Stimulated activated CD4-positive, alpha-beta T cell treated with anti-CD3 and anti-CD28 coated beads, TNF-alpha, amount 100 ng/mL, for 4 hours (primary cell): ENCODE measurements at regions not wholly inside any gene's neighbourhood (a gene's known extent, or its start where the extent isn't known, plus 50 kb on each side); places are given as distances from the start of the nearest gene placed in this dataset.

Experiments
- DNase-seq, 3 experiments: peaks; one replicate each; pipeline ENCODE4 v3.0.0-alpha.2; 2020; ENCODE audit warnings: low read depth in 3 of 3

DNA sequence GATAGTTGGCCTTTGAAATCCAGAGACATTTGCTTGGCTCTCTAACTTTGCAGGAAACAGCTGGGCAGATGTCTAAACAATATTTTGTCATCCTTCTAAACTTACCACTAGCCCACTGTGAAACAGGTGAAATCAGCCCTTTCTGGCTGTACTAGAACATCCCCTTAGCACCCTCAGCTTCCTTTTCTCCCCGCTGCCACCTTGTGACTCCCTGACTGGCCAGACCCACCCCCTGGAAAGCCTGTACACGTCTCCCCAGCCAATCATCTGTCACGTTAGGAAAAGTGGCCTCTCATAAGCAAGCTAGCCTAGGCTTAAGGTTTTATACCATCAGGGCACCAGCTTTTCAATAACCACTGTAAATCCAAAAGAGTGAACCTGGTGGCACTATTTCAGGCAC is 88.6 kb upstream of the E2F3 start:
- DNase-seq: no peak

DNA sequence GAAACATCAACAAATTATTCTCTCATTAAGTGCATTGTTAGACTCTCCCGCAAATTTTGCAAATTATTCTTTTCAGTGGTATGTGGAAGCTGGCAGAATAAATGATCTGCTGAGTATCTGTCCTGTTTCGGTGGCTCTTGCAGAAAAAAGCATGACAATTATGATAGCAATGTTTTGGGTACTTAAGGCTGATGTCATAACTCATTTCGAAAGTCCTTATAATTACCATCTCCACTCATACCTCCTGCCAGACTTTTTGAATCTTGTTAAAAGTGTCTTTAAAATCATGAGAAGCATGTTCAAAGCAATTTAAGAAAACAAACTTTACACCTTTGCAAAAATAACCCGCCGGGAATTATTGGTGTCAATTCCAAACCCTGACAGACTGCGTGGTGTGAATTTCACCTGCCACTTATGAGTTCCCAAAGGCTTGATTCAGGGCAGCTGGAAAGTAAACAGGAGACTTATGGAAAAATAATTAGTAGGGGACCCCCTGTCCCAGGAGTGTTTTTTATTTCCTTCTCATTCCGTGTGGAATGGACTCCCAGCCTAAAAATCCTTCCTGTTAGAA is 87.6 kb upstream of the E2F3 start:
- DNase-seq: no peak

DNA sequence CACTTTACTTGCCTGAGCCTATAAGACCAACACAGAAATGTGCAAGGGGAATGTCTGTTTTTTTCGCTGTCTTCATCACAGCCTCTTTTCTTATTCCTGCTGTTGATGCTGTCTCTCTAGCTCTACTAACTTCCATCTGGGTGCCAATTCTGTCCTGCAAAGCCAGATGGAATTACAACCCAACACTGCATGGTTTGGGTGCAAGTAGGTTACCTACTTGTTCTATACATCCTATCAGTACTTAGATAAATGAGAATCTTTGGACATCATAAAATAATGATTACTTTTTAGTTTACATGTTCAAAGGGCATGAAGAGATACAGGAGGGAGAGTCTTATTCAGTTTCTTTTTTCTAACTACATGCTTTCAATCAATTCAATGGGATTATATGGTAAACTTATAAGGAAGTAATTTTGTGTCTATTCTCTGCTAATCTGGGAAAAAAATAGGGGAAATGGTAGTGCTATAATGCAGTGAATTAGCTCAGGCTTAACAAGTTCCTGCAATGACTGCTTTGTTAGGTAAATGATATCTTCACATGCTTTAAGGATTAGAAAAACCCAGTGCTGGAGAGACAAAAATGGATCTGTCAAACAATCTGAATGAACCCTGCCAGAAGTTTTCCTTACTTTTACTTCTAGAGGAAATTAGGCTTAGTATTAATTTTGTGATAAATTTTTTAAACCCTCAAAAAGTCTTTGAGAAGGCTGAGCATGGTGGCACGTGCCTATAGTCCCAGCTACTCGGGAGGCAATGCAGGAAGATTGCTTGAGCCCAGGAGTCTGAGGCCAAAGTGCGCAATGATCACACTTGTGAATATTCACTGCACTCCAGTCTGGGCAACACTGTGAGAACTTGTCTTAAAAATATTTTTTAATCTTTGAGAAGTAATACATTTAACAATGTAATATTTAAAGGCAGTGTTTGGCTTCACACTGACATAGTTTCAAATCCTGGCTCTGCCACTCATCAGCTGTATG is 86.5 kb upstream of the E2F3 start:
- no peak for DNase-seq

DNA sequence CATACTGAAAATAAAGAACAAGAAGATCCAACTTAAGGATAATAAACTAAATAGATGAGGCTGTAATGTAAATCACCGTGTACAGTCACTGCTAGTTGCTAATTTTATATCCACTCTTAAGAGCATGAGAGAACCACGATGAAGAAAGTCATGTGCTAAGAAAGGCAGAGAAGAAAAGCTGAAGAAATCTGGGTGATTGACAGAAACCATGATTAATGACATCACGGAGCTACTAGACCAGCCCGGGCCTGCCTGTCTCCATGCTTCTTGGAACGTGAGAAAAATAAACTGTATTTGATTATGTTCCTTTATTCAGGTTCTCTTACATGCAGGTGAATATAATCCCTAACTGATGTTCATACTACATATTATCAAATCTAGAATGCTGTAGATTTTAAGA is 84.2 kb upstream of the E2F3 start:
- no peak for DNase-seq

DNA sequence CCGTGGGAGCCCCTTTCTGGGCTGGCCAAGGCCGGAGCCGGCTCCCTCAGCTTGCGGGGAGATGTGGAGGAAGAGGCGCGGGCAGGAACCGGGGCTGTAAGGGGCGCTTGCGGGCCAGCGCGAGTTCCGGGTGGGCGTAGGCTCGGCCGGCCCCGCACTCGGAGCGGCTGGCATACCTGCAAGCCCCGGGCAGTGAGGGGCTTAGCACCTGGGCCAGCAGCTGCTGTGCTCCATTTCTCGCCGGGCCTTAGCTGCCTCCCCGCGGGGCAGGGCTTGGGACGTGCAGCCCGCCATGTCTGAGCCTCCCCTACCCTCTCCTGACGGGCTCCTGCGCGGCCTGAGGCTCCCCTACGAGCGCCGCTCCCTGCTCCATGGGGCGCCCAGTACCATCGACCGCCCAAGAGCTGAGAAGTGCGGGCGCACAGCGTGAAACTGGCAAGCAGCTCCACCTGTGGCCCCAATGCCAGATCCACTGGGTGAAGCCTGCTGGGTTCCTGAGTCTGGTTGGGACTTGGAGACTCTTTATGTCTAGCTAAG is 82.8 kb upstream of the E2F3 start:
- no peak for DNase-seq

DNA sequence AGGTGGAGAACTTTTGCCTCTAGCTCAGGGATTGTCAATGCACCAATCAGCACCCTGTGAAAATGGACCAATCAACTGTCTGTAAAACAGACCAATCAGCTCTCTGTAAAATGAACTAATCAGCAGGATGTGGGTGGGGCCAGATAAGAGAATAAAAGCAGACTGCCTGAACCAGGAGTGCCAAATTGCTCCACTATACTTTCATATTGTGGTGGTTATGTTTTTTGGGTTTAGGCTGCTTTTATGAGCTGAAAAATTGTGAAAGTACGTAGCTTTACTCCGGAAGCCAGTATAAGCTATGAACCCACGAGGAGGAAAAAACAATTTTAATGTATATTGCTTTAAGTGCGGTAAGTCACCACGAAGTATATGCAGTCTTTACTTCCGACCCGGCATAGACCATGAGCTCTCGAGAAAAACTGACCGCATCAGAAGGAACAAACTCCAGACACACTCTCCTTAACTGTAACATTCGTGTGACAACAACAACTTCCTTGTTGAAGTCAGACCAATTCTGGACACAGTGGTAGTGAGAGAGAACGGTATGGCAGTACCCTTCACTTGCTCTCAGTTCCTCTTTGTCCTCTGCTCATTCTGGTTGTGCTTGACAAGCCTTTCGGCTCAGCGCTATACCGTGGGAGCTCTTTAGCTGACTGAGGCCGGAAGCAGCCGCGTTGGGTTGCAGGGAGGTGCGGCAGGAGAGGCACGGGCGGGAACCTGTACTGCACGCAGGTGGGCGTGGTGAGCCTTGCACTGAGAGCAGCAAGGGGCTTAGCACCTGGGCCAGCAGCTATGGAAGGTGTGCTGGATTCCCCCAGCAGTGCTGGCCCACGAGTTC is 81.9 kb upstream of the E2F3 start:
- peak; percentile 30 to 65 (median 63) for DNase-seq

DNA sequence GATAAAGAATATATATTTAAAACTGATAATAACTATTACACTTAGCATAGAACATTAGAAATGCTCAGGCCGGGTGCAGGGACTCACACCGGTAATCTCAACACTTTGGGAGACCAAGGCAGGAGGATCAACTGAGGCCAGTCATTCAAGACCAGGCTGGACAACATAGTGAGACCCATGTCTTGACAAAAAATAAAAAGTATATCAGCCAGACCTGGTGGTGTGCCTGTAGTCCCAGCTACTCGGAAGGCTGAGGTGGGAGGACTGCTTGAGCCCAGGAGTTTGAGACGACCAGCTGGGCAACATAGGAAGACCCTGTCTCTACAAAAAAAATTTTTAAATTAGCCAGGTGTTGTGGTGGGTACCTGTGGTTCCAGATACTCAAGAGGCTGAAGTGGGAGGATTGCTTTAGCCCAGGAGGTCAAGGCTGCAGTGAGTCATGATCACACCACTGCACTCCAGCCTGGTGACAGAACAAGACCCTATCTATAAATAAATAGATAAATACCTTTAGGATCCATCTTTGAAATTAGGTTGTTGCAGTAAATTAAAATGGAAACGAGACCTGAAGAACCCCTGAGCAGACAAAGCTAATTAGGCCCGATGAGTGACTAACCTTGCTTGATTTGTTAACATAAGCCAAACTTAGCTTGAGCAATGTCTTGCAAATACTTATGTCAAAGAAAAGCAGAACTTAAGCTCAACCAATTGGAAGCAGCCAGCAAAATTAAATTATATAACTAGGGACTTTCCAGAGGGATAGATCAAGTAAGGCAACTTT is 75.8 kb upstream of the E2F3 start:
- no peak for DNase-seq

DNA sequence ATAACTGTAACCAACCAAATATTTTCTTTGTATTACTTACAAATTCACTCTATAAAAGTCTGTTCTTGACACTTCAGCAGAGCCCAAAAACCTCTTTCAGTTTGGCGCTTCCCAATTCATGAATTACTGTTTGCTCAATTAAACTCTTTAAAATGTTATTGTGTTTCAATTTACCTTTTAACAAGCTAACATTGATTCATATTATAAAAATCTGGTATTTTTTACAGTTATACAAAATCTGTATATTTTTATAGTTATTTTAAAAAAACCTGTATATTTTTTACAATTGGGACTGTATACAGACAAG is 75.3 kb upstream of the E2F3 start:
- DNase-seq: no peak

DNA sequence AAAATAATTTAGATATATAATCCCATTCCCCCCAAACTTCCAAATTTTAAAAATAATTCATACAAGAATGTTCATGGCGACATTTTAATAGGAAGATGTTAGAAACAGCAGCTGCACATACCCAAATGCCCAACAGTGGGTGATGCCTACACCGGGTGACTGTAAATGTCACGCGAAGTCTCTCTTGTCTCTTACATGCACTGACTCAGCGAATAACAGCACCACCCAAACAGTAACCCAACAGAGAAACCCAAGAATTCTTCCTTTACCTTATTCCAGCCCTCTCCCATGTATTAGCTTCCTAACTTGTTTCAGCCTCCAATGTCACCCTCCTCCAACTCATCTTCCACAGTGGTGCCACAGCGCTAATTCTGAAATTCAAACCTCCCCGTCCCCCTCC is 74.5 kb upstream of the E2F3 start:
- no peak for DNase-seq

DNA sequence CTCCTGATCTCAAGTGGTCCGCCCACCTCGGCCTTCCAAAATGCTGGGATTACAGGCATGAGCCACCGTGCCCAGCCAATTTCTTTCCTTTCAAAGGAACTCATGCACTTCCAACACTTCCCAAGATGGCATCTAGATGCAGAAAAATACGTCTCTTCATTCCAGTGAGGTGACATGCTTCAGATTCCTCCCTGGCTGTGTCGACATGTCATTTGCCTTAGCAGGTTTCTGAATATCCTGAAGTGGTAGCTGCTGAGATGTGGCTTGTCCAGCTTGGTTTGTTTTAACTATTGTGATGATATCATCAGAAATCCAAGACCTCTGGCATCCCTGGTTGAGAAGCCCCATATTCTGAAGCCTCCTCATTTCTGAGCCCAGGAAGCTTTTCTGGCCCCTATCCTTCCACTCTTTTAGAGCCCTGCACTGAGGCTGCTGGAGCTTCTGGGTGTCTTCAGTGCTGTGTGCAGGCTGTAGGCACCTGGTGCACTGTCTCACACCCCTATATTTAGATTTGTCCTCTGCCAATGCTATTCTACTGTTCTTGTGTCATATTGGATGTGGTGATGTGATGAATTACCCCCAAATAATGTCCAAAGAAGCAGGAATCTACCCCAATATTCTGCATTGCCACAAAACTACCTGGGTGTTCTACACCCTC is 73.3 kb upstream of the E2F3 start:
- no peak for DNase-seq

DNA sequence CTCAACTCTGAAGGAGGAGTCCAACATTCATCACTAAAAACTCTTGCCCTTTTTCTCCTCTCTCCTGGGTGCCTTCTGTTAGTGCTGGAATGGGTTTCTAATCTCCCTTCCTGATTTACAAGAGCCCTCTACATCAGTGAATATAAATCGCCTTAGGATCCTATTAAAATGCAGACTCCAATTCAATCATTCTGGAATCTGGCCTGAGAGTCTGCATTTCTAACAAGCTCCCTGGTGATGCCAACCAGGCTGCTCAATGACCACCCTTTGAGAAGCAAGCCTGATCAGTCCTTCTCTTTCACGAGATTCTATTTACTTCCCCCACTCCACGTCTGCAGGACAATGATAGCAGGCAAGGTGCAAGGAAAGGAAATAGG is 72.8 kb upstream of the E2F3 start:
- DNase-seq: no peak

DNA sequence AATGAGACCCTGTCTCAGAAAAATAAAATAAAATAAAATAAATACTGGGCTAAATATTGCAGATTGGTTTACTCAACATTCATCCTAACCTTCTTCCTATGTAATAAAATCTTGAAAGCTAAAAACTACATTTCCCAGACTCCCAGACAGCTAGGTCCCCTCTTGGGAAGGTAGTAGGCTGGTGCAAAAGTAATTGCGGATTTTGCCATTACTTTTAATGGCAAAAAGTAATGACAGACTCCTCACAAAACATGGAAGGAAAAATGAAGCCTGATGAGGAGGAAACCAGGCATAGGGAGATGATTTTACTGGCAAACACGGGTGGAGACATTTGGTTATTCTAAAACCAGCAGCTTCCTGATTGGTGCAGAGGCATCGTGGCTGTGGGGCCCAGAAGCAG is 70.6 kb upstream of the E2F3 start:
- DNase-seq: no peak

DNA sequence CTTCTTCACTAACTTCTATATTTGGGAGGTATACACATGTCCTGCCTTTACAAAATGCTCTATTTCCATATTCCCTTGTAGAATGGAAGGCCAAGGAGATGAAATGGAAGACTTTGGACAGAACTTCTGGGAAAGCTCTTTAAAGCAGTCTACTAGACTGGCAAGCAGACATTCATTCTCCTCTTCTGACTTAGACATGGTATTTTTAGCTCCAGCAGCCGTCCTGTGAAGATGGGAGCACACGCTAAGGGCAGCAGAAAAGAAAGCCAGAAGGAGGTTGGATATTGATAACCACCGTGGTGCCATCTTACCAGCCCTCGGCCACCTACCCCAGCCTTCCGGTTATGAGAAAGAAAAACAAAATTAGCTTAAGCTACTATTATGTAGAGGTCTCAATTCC is 70.1 kb upstream of the E2F3 start:
- no peak for DNase-seq

DNA sequence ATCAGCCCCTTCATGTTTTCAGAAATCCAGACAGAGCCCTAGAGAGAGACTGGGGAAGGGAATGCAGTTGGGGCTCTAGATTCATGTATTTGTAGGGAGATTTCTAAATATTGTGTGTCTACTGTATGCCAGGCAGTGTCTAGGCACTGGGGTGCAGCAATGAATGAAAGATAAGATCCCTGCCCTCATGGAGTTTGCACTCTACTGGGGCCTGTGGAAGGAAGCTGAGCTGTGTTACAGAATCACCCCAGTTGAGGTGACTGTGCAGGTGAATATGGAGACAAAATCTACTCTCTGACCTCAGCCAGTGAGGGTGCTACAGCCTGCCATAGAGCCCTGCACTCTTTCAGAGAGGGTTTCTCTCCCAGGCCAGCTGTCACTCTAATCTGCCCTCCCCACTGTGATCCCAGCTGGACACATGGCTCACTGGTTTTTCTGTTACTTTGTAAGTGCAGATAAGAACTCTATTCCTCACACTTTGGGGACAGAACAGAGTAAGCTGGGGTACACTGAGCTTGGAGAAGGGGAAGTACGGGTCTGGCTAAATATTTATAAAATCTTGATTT is 69.2 kb upstream of the E2F3 start:
- no peak for DNase-seq

DNA sequence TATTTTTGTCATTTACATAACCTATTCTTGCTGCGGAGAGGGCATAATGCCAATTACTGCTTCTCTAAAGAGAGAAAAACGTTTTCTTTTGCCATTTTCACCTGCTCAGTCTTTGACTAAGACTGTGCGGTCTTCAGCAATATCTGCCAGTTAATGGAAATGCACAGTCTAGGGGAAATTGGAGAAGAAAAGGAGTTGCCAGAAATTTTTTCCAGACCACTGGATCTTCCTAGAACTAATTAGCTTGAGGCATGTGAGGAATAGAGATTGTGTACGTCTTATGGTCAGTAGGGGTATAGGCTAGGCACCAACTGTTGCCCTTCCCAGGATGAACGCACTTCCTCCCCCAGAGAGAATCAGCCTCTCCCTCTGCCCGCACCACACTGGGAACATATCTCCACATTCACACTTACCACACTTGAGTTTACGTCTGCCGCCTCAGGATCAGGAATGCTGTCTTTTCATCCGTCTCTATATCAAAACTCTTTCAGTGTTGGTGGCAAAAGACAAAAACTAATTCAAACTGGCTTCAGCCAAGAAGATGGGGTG is 67.9 kb upstream of the E2F3 start:
- no peak for DNase-seq

DNA sequence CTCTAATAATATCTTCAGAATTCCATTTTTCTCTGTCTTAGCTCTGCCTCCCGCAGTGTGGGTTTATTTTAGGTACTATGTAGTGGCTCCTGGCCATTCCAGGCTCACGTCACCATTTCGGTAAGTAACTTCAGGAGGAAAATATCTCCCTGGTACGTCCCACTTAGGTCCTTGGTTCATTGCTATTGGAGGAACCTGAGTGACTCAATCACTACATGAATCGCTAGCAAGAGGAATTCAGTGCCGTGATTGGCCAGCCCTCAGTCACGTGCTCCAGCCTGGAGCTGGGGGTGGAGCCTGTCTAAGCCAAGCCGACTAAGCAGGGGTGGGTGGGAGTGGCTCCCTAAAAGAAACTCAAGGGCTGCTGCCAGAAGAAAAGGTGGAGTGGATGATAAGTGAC is 67.3 kb upstream of the E2F3 start:
- DNase-seq: no peak

DNA sequence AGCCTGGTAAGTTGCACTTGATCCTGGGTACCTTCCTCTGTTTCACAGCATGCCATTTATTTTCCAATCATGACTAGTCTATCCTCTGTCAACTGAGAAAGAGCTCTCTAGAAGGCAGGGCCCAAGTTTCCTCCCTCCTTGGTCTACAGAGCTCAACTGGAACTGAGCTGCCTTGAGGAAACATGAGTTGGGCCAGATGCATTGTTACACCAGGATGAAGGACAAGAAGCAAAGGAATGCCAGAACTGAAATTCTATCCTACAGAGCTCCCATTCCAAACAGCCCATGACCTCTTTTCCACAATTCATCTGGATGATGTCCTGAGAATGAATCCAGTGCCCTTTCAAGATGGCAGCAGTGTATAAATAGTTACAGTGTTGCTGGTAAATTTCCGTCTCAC is 66.7 kb upstream of the E2F3 start:
- no peak for DNase-seq

DNA sequence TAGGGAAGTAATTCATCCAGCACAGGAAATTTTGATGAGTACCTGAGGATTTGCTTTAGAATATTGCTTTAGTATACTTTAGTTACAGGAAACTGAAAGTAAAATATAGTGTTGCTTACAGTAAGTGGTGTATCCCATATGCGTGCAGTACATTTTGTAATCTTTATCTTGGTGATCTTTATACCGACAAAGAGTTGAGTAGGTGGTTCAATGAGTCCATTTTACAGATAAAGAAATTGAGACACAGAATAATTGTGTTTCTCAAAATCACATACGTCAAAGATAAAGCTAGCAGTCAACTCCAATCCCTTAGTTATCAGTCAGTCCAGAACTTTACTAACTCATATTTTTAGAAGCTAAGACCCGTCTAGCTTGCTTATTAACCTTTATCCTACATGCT is 65.8 kb upstream of the E2F3 start:
- no peak for DNase-seq

DNA sequence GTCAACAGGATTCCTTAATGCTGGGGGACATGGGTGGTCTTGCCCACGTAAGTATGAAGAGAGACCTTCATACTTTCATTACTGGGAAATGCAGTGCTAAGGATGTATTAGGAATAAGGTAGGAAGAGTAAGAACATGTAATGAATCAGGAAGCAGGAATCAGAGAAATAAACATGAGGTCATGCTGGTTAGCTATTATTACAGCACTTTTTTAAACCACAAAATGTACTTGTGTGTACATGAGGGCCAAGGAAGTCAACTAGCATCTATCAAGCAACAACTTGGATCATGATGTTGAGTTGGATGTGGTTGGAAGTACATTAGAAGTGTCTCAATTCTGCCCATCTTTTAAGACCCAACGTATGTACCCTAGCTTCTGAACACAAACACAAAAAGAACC is 63.5 kb upstream of the E2F3 start:
- no peak for DNase-seq

DNA sequence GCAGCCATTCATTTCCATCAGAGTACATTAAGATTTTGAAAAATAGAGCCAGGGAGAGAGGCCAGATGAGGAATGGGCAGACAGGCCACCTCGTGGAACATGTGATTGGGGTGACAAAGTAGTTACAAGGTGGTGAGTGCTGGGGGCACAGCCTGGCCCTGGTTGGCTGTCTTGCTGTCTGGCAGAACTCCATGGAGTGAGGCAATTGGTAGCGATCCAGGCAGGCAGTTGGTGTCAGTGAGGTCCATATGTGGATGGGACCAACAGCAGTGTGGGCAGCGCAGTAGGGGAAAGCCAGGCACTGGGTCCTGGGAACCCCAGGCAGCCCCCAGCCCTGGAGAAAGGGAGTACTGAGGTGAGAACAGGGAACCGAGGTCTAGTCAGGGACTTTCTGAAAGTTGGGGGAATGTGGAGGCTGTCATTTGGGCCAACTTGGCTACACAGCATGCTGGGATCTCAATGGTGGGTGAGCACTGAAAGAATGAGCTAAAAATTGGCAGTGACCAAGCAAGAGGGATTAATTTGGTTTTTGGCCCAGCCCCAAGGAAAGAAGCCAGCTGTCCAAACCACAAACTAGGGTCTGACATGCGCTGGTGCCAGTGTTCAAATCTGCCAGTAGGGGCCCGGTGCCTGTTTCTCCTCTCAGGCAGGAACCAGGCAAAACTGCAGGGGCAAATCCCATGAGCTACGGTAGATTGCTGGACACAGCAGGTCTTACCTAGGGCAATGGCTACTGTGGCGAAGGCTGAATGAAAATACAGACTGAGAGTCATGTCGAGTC is 61.4 kb upstream of the E2F3 start:
- no peak for DNase-seq
